RWPE1 (cell line): ENCODE measurements at regions not wholly inside any gene's neighbourhood (a gene's known extent, or its start where the extent isn't known, plus 50 kb on each side); places are given as distances from the start of the nearest gene placed in this dataset.

ENCODE experiments used
- CTCF ChIA-PET: fragments of 350-600 bp; sonication (Branson Sonifier 250); formaldehyde crosslinking; extraction: SDS; loops from one replicate; lab custom pipeline; 2021; lab: Yijun Ruan, JAX
- POLR2A ChIA-PET: fragments of 400-600 bp; formaldehyde crosslinking; extraction: SDS; loops from one replicate; lab custom pipeline; 2020; ENCODE audit warnings: antibody characterized with exemption; ENCODE audit not compliant: low non-redundant PET; lab: Yijun Ruan, JAX
- DNase-seq: peaks from one replicate; pipeline ENCODE4 v3.0.0; 2012; ENCODE audit warnings: low spot score
- H3K27ac ChIP-seq: fragments of 450-650 bp; 2 replicates; pipeline ENCODE4 v1.5.1; 2017
- CTCF ChIP-seq: fragments of 450-650 bp; conservative IDR thresholded peaks from 2 replicates; pipeline ENCODE4 v1.5.1; 2017; ENCODE audit warnings: low read depth, mild to moderate bottlenecking

DNA sequence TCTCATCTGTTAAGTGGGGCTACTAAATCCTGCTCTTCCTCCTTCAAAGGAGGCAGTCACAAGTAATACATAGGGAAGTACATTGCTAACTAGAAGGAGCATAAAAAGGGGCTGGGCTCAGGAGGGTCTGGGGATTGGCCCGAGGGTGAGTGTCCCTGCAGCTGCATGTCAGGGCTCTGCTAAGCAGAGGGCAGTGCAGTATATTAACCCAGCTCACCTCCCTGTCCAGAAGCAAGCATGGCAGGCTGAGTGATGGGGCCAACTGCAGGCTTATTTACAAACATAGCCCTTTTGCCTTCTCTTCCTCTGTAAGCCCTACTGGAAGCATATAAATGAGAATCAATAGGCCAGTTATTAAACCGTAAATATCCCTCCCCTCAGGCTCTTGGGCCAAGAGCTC is 143.2 kb upstream of the PCBD1 start:
- DNase-seq: no peak
- CTCF ChIA-PET: no interaction called here
- POLR2A ChIA-PET: no interaction called here
- TF ChIP-seq CTCF: no peak
- H3K27ac ChIP-seq: no peak overlapping the region

- CTCF ChIA-PET: interaction anchor here (0.7 kb wide), 1 partner anchor 89 kb away, joined by 3 read pairs; no protein-coding TSS in a partner anchor
- no peak for DNase-seq
- POLR2A ChIA-PET: no interaction called here
- no peak for TF ChIP-seq CTCF
- no peak overlapping the region for H3K27ac ChIP-seq
These were observed 144.5 kb upstream of the PCBD1 start for GRCh38 chr10:71032887-71033286.

- ChIA-PET POLR2A (no interaction called here), CTCF (interaction anchor here (0.6 to 0.7 kb wide), 2 partner anchors 89 to 195 kb away, joined by 3 to 4 read pairs; no protein-coding TSS in a partner anchor)
- no peak for TF ChIP-seq CTCF
- DNase-seq: no peak
- H3K27ac ChIP-seq: no peak overlapping the region
These were observed 145.1 kb upstream of the PCBD1 start for GRCh38 chr10:71033396-71033980.

GRCh38 chr10:71035511-71036296 is 147.3 kb upstream of the PCBD1 start:
- CTCF ChIA-PET: interaction anchor here (0.6 kb wide), 3 partner anchors 134 to 395 kb away, joined by 3 to 4 read pairs (median 3); no protein-coding TSS in a partner anchor
- DNase-seq: no peak
- H3K27ac ChIP-seq: no peak overlapping the region
- no peak for TF ChIP-seq CTCF
- POLR2A ChIA-PET: no interaction called here

DNA sequence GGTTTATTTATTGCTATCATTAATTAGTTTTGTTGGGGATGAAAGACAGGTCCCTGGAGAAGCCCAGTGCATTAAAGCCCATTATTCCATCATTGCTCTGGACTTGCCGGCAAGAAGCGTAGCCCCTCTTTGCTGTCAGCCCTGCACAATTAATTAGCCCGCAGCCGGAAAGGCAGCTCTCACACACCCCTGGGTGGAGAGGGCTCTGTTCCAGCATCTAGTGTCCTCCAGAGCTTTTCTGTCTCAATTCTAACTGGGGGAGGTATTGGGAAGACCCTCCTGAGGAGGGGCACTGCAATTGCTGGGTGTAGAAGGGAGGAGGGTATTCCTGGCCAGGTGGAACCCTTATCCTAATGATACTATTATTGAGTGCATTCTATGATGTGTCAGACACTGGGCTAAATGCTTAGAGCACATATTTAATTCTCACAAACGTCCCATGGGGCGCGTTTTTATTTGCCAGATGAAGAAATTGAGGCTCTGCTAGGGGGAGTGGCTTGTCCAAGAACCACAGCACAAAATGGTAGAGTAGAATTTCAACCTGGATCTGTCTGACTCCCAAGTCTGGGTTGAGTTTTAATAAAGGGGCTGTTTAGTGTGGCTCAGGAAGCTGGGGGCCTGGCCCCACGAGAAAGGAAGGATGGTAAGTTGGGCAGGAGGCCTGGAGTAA is 148.1 kb upstream of the PCBD1 start:
- DNase-seq: no peak
- ChIA-PET CTCF (interaction anchor here (0.6 kb wide), 2 partner anchors 247 to 394 kb away, joined by 3 read pairs; no protein-coding TSS in a partner anchor), POLR2A (no interaction called here)
- no peak overlapping the region for H3K27ac ChIP-seq
- no peak for TF ChIP-seq CTCF

DNA sequence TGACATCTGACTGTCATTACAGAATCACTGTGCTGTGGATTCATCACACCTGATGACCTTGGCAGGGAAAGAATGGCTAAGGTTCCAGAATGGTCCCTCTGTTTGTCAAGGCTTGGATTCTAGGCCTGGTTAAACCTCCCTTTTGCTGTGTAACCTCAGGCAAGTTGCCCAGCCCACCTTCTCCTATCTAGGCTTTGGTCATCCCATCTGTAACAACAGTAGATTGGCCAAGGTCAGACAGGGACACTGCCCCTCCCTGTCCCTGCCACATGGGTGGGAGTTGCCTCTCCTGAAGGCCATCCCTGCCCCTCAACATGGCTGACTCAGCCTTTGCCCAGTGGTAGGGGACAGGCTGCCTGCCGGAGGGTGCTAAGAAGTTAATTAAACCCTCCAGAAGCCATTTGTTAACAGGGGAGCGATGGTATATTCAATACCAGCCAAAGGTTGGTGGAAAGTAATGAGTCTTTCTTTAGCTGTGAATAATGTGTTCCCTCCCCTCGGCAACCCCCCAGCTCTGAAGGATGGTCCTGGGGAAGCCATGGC is 149.8 kb upstream of the PCBD1 start:
- H3K27ac ChIP-seq: no peak overlapping the region
- POLR2A ChIA-PET: no interaction called here
- no peak for DNase-seq
- no peak for TF ChIP-seq CTCF
- CTCF ChIA-PET: no interaction called here
